GM21576 (cell line): ENCODE measurements at regions not wholly inside any gene's neighbourhood (a gene's known extent, or its start where the extent isn't known, plus 50 kb on each side); places are given as distances from the start of the nearest gene placed in this dataset.
"Not testable (repeated sequence)": the region's sequence is repeated elsewhere in the genome, so short reads cannot be mapped to it uniquely, and the experiment has no call there.

ENCODE experiments used
- ATAC-seq: cut with Tn5 transposase; IDR thresholded peaks from one replicate; pipeline ENCODE4 v1.9.1; 2021; ENCODE audit warnings: mild to moderate bottlenecking, moderate library complexity; ENCODE audit not compliant: unreplicated experiment

- no peak for ATAC-seq
Observed at GRCh38 chr21:18117176-18117575, 127.5 kb upstream of the CHODL start.

- ATAC-seq, result no peak
Observed at GRCh38 chr21:18114810-18115209, 129.8 kb upstream of the CHODL start.

- no peak for ATAC-seq
Observed at GRCh38 chr21:18104802-18105201, 139.8 kb upstream of the CHODL start.

GRCh38 chr21:18096413-18096812, 148.2 kb upstream of the CHODL start:
- ATAC-seq, result not testable (repeated sequence)

- no peak for ATAC-seq
Observed at GRCh38 chr21:18089786-18090185, 154.8 kb upstream of the CHODL start.

GRCh38 chr21:18070392-18070791, 174.2 kb upstream of the CHODL start:
- ATAC-seq, result no peak

- ATAC-seq, result no peak
Observed at GRCh38 chr21:18069875-18070274, 174.8 kb upstream of the CHODL start.

GRCh38 chr21:18060402-18060801, 184.2 kb upstream of the CHODL start:
- no peak for ATAC-seq

- no peak for ATAC-seq
Observed at GRCh38 chr21:18058731-18059398, 185.8 kb upstream of the CHODL start.

- no peak for ATAC-seq
Observed at GRCh38 chr21:18053151-18053550, 191.5 kb upstream of the CHODL start.

- ATAC-seq, result no peak
Observed at GRCh38 chr21:18049461-18049860, 195.2 kb upstream of the CHODL start.

GRCh38 chr21:18041012-18041411, 203.6 kb upstream of the CHODL start:
- ATAC-seq, result no peak

GRCh38 chr21:18030248-18030647, 211.1 kb upstream of the C21orf91 start:
- ATAC-seq, result no peak

- no peak for ATAC-seq
Observed at GRCh38 chr21:18026359-18026758, 207.2 kb upstream of the C21orf91 start.

GRCh38 chr21:18023711-18024110, 204.6 kb upstream of the C21orf91 start:
- no peak for ATAC-seq

GRCh38 chr21:18023157-18023556, 204.0 kb upstream of the C21orf91 start:
- ATAC-seq, result no peak

GRCh38 chr21:18007121-18007520, 188.0 kb upstream of the C21orf91 start:
- no peak for ATAC-seq

- no peak for ATAC-seq
Observed at GRCh38 chr21:18006691-18007090, 187.5 kb upstream of the C21orf91 start.

- no peak for ATAC-seq
Observed at GRCh38 chr21:18002393-18002792, 183.2 kb upstream of the C21orf91 start.

GRCh38 chr21:18000981-18001686, 182.0 kb upstream of the C21orf91 start:
- no peak for ATAC-seq

GRCh38 chr21:17998599-17998998, 179.4 kb upstream of the C21orf91 start:
- ATAC-seq, result not testable (repeated sequence)

- ATAC-seq, result no peak
Observed at GRCh38 chr21:17989780-17990179, 170.6 kb upstream of the C21orf91 start.

- no peak for ATAC-seq
Observed at GRCh38 chr21:17988102-17988437, 168.9 kb upstream of the C21orf91 start.
